ENCODE measurements at regions not wholly inside any gene's neighbourhood (a gene's known extent, or its start where the extent isn't known, plus 50 kb on each side); places are given as distances from the start of the nearest gene placed in this dataset.

- 78 to 83% methylated on average over 12 of the region's 12 CpGs for WGBS, 2 donors
- intact Hi-C loops (cut with DNase I; ENCODE audit: low total_unique reads) = no loop called here
- DNase-seq (ENCODE audit: low spot score in 2 of 2) = no peak
- H3K4me3 ChIP-seq (ENCODE audit: low read depth, poor library complexity, severe bottlenecking) = no peak overlapping the region
- no peak for TF ChIP-seq POLR2A (IDR thresholded peaks at IDR 0.05)
- TF ChIP-seq CTCF (IDR thresholded peaks at IDR 0.05) = no peak
Observed at GRCh38 chr15:25091421-25092158, 136.8 kb downstream of the SNRPN start.

- 74 to 89% methylated on average over 2 of the region's 2 CpGs for WGBS, 2 donors
- TF ChIP-seq CTCF (IDR thresholded peaks at IDR 0.05) = no peak
- no peak for TF ChIP-seq POLR2A (IDR thresholded peaks at IDR 0.05)
- H3K4me3 ChIP-seq (ENCODE audit: low read depth, poor library complexity, severe bottlenecking) = no peak overlapping the region
- no peak for DNase-seq (ENCODE audit: low spot score in 2 of 2)
- intact Hi-C loops (cut with DNase I; ENCODE audit: low total_unique reads) = no loop called here
Observed at GRCh38 chr15:25092661-25093060, 137.9 kb downstream of the SNRPN start.

GRCh38 chr15:25093455-25094029 lies 138.8 kb downstream of the SNRPN start:
- no peak overlapping the region for H3K4me3 ChIP-seq (ENCODE audit: low read depth, poor library complexity, severe bottlenecking)
- DNase-seq (ENCODE audit: low spot score in 2 of 2) = no peak
- TF ChIP-seq POLR2A (IDR thresholded peaks at IDR 0.05) (no peak), CTCF (IDR thresholded peaks at IDR 0.05) (no peak)
- 80 to 82% methylated on average over 4 of the region's 4 CpGs for WGBS, 2 donors
- intact Hi-C loops (cut with DNase I; ENCODE audit: low total_unique reads) = no loop called here

- no peak for DNase-seq (ENCODE audit: low spot score in 2 of 2)
- no peak for TF ChIP-seq POLR2A (IDR thresholded peaks at IDR 0.05)
- no peak for TF ChIP-seq CTCF (IDR thresholded peaks at IDR 0.05)
- WGBS, 2 donors = 80 to 90% methylated on average over 5 of the region's 5 CpGs
- no peak overlapping the region for H3K4me3 ChIP-seq (ENCODE audit: low read depth, poor library complexity, severe bottlenecking)
- intact Hi-C loops (cut with DNase I; ENCODE audit: low total_unique reads) = no loop called here
Observed at GRCh38 chr15:25094066-25094465, 139.3 kb downstream of the SNRPN start.

GRCh38 chr15:25094519-25094918 lies 139.7 kb downstream of the SNRPN start:
- no peak for TF ChIP-seq CTCF (IDR thresholded peaks at IDR 0.05)
- no peak for TF ChIP-seq POLR2A (IDR thresholded peaks at IDR 0.05)
- H3K4me3 ChIP-seq (ENCODE audit: low read depth, poor library complexity, severe bottlenecking) = no peak overlapping the region
- DNase-seq (ENCODE audit: low spot score in 2 of 2) = no peak
- intact Hi-C loops (cut with DNase I; ENCODE audit: low total_unique reads) = no loop called here
- WGBS, 2 donors = 87 to 95% methylated on average over 5 of the region's 5 CpGs
